Activated T-cell treated with anti-CD3 and anti-CD28 coated beads, Interleukin-2, amount 50 U/mL, for 24 hours (primary cell): ENCODE measurements at regions not wholly inside any gene's neighbourhood (a gene's known extent, or its start where the extent isn't known, plus 50 kb on each side); places are given as distances from the start of the nearest gene placed in this dataset.

Experiments
- DNase-seq: peaks from one replicate; pipeline ENCODE4 v3.0.0-alpha.2; 2020
- H3K27ac Mint-ChIP-seq: 2 replicates; pipeline ENCODE4 v1.8.0; 2020; ENCODE audit warnings: mild to moderate bottlenecking, mixed read lengths
- H3K27me3 Mint-ChIP-seq: 2 replicates; pipeline ENCODE4 v1.8.0; 2020; ENCODE audit warnings: mixed read lengths
- H3K36me3 Mint-ChIP-seq: 2 replicates; pipeline ENCODE4 v1.8.0; 2020; ENCODE audit warnings: low read depth, mixed read lengths
- H3K4me1 Mint-ChIP-seq: 2 replicates; pipeline ENCODE4 v1.8.0; 2020; ENCODE audit warnings: low read depth, mixed read lengths
- H3K4me3 Mint-ChIP-seq: 2 replicates; pipeline ENCODE4 v1.8.0; 2020; ENCODE audit warnings: mild to moderate bottlenecking, moderate library complexity, mixed read lengths
- H3K9me3 Mint-ChIP-seq: 2 replicates; pipeline ENCODE4 v1.8.0; 2020; ENCODE audit warnings: mixed read lengths

DNA sequence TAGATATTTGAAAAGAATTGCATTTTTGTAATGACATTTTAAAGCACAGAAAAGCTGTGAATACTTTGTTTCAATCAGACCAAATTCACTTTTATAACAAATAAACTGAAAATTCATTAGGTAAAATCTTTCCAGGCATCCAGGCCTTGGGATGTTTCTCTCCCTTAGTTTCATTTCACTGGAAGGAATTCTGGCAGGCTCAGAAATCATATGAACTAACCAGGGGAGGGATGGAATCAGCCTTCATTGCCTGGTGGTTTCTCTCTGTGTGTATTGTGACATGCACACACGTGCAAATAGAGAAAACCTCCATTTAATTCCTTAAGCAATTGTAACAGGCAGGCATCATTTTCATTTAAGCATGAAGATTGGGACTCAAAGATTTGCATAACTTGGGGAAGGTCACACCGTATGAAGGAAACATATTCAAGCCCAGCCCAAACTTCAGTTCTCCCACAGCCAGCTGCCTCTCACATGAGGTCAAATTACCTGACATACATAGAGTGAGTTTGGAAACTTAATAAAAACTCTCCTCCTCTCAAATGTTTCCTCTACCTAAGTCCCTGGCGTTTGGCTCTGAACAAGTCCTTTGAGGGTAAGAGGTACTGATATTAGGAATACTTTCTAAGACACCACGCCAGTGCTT is 376.1 kb upstream of the MCTP2 start:
- H3K4me1 Mint-ChIP-seq, result no peaks in the 10 kb centered on the region
- DNase-seq, result no peak
- H3K27ac Mint-ChIP-seq, result no peak overlapping the region
- H3K27me3 Mint-ChIP-seq, result peaks cover 3% of the 10 kb centered on the region
- H3K9me3 Mint-ChIP-seq, result no peaks in the 10 kb centered on the region
- H3K36me3 Mint-ChIP-seq, result no peaks in the 10 kb centered on the region
- no peak overlapping the region for H3K4me3 Mint-ChIP-seq

DNA sequence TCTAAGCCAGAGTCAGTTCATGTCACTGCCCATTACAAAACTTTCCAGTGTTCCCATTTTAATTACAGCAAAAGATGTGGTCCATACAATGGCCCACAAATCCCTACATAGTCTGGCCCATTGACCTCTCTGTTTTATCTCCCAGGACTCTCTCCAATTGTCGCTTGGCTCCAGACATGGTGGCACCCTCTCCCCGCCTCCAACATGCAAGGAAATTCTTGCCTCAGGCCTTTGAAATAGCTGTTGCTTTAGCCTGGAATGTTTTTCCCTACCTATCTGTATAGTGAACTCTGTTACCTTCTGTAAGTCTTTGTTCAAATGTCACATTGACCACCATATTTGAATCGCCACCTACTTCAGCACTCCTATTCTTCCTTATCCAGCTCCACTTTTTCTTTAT is 377.3 kb upstream of the MCTP2 start:
- H3K4me3 Mint-ChIP-seq, result no peak overlapping the region

DNA sequence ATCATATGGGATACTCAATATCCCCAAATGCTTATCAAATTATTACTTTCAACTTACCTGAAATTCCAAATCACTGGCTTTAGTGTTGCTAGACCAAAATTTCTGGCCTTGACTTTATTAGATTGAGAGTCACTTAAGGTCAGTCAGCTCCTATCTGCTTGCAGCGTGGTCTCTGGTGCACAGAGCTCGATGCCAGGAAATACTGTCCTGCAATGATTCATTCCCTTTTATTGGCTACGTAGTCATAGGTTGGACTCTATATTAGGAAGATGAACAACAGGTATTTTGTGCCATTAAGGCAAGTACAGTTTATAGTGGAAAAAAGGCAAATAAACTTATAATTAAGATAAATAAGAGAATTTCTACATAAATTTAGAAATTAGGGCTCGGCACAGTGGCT is 378.6 kb upstream of the MCTP2 start:
- Mint-ChIP-seq H3K27ac (no peak overlapping the region), H3K36me3 (no peaks in the 10 kb centered on the region), H3K9me3 (no peaks in the 10 kb centered on the region), H3K27me3 (peaks cover 3% of the 10 kb centered on the region), H3K4me1 (no peaks in the 10 kb centered on the region), H3K4me3 (no peak overlapping the region)
- DNase-seq, result no peak

More for the DNA sequence above, 377.3 kb upstream of the MCTP2 start:
- no peak for DNase-seq
- H3K9me3 Mint-ChIP-seq, result no peaks in the 10 kb centered on the region
- H3K27ac Mint-ChIP-seq, result no peak overlapping the region
- H3K4me1 Mint-ChIP-seq, result no peaks in the 10 kb centered on the region
- H3K36me3 Mint-ChIP-seq, result no peaks in the 10 kb centered on the region
- H3K27me3 Mint-ChIP-seq, result peaks cover 3% of the 10 kb centered on the region

DNA sequence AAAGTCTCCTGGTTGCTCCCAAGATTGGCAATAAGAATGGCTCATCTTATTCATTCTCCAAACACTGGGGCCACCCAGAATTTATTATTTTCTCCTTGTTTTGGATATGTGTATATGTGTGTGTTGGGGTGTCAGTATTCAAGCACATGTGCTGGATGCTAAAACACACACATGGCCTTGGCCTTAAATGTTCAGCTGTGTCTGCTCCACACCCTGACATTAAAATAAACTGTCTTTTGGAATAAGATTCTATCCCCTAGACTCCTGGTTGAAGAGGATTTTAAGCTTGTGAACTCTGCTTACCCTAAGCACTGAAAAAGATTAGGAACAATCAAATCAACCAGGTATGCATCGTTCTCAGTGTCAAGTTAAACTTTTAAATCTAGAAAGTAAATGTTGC is 382.9 kb upstream of the MCTP2 start:
- H3K4me3 Mint-ChIP-seq, result no peak overlapping the region
- no peaks in the 10 kb centered on the region for H3K9me3 Mint-ChIP-seq
- H3K27me3 Mint-ChIP-seq, result peaks cover 6% of the 10 kb centered on the region
- H3K27ac Mint-ChIP-seq, result no peak overlapping the region
- no peak for DNase-seq
- no peaks in the 10 kb centered on the region for H3K36me3 Mint-ChIP-seq
- H3K4me1 Mint-ChIP-seq, result no peaks in the 10 kb centered on the region

DNA sequence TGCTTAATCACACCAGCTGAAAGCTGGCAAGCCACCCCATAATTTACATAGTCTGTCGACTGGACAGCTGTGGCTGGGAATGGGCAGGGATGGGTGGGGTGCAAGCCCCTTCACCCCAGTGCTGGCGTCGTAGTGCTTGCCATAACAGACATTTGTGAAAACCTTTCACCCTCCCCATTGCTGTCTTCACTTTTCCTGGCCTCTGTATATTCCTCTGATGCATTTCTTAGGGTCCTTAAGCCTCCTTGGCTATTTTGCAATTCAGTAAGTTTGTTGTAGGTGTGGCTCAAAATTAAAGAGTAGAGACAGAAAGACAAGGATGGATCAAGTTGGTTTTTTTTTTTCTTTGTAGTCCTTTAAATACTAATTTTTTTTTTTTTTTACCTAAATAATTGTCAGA is 383.3 kb upstream of the MCTP2 start:
- H3K27ac Mint-ChIP-seq, result no peak overlapping the region
- H3K27me3 Mint-ChIP-seq, result peaks cover 4% of the 10 kb centered on the region
- no peaks in the 10 kb centered on the region for H3K9me3 Mint-ChIP-seq
- no peaks in the 10 kb centered on the region for H3K36me3 Mint-ChIP-seq
- no peak for DNase-seq
- no peaks in the 10 kb centered on the region for H3K4me1 Mint-ChIP-seq
- no peak overlapping the region for H3K4me3 Mint-ChIP-seq

DNA sequence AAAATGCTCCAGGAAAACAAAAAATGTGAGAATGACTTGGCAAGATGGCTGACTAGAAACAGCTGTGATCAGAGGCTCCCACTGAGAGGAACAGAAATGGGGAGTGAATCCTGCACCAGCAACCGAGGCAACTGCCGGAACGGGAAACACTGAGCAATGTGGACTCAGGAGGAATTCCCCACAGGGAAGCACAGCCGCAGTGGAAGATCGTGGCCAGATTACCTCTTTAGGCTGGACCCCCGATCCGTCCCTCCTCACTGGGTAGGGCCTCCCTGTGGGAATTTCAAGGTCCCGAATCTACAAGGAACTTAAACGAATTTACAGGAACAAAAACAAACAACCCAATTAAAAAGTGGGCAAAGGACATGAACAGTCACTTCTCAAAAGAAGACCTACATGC is 385.2 kb upstream of the MCTP2 start:
- Mint-ChIP-seq H3K27ac (no peak overlapping the region), H3K4me1 (no peaks in the 10 kb centered on the region), H3K4me3 (no peak overlapping the region), H3K27me3 (peaks cover 4% of the 10 kb centered on the region), H3K36me3 (no peaks in the 10 kb centered on the region), H3K9me3 (no peaks in the 10 kb centered on the region)
- no peak for DNase-seq

DNA sequence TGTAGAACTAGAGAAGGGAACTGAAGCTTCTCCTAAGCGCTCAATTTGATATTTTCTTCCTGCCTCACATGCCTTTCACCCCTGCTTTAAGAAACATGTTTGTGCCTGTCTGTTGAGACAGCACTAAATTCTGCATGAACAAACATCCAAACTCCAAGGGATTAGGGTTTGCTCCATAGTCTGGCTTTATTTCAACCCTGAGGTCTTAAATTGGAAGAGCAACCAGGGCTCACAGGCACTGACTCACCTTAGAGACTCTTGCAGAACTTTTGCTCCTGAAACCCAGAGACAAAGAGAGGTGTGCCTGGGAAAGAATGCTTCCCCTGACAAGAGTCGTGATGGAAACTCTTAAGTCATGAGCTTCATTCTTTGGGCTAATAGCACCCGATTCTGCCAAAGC is 393.9 kb upstream of the MCTP2 start:
- no peak for DNase-seq
- Mint-ChIP-seq H3K4me1 (no peaks in the 10 kb centered on the region), H3K36me3 (no peaks in the 10 kb centered on the region), H3K9me3 (peaks cover 2% of the 10 kb centered on the region), H3K27me3 (no peaks in the 10 kb centered on the region), H3K27ac (no peak overlapping the region), H3K4me3 (no peak overlapping the region)

DNA sequence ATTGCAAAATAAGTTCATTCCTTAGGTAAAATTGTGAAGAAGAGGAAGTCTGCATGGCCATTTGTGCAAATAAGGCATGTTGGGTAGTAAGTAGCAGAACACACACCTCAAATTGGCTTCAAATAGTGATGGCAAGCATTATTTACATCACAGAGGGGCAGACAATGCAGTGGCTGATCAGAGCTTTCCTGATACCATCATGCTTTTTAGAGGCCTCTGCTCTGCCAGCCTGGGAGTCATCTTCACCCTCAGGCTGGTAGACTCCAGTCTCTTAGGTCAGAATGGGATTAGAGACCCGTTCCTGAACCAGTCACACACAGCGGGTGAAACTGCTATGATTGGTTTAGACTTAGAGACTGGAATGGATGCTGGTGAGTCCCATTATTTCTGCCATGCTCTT is 396.0 kb upstream of the MCTP2 start:
- H3K27me3 Mint-ChIP-seq, result no peaks in the 10 kb centered on the region
- no peak for DNase-seq
- no peak overlapping the region for H3K27ac Mint-ChIP-seq
- H3K4me1 Mint-ChIP-seq, result no peaks in the 10 kb centered on the region
- no peaks in the 10 kb centered on the region for H3K36me3 Mint-ChIP-seq
- peaks cover 2% of the 10 kb centered on the region for H3K9me3 Mint-ChIP-seq
- no peak overlapping the region for H3K4me3 Mint-ChIP-seq

DNA sequence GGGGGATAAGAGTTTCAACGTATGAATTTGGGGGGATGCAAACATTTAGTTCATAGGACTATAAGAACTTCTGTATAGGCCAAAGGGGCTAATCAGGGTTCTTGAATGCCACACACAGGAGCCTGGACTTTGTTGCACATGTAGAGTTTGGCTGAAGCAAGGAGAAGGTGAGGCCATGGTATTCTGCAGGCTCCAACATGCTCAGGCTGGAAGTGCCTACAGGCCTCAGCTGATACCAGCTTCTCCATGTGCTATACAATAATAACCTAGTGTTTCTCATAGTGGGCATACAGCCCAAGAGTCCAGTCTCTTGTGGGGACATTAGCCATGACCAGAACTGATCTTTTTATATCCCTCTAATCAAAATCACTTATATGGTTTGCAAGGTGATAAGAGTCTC is 399.7 kb upstream of the MCTP2 start:
- Mint-ChIP-seq H3K27me3 (no peaks in the 10 kb centered on the region), H3K9me3 (no peaks in the 10 kb centered on the region), H3K27ac (no peak overlapping the region), H3K4me1 (no peaks in the 10 kb centered on the region), H3K36me3 (no peaks in the 10 kb centered on the region), H3K4me3 (no peak overlapping the region)
- DNase-seq, result no peak

DNA sequence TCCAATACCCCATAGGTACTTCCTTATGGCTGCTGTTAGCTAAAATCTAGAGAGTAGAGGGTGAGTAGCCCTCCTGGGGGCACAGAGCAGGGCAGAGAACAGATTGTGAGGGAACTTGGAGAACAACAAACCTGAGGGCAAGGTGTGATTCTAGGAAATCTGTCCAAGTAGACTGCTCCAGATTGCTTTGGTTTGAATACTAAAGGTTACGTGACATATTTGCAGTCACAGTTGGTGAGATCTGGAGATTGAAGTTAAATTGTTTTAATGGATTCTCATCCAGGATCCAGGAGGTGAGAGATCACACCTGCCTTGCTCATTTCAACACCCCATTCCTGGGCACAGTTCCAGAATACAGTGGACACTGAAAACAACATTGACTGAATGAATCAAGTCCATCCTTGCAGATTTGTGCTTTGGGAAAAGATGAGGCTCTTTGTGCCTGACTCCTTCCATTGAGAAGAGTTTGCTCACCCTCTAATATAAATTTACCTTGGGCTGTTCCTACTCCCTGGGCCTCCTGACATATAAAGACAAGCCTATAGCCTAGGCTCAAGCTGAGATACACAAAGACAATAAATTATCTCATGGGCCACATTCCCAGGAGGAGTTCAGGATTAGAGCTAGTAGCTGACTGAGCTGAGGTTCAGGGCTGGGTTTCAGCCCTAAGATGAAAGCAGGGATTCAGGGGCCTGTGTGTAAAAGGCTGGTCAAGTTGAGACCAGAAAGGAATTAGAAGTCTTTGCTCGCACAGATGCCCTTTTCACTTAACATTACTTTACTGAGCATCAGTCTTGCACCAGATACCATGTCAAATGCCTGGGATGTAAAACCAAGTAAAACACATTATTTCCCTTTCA is 400.9 kb upstream of the MCTP2 start:
- Mint-ChIP-seq H3K27me3 (no peaks in the 10 kb centered on the region), H3K9me3 (no peaks in the 10 kb centered on the region), H3K36me3 (no peaks in the 10 kb centered on the region), H3K4me1 (no peaks in the 10 kb centered on the region), H3K4me3 (no peak overlapping the region), H3K27ac (no peak overlapping the region)
- DNase-seq, result no peak

DNA sequence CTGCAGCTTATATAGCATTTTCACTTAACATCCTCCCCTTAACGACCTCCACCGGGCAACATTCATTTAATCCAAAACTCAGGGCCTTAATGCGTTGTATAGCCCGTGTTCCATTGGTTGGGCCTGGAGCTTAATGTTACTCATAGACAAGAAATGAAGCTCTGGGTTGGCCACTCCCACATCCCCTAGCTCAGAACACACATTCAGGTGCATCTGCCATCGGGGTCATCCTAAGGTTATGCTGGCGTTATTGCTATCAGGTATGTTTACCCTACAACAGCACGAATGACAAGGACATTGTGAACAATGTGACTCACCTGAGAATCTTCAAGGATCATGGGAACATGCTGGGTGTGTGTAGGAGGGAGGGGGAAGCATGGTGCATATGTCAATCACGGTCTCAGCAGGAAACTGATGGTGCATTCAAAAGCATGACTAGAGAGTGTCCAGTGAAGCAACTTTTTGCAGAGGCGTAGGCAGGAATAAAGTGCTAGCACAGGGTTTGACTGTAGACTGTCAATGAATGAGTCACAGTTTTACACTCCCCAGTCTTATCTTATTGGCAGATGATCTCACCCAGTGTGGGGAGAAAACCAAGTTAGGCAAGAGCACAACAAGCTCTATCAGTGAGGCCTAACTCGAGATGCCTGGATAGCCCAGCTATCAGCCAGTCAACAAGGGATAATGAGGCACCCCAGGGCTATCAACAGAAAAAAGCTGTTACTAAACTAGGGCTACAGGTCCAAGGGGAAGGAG is 402.1 kb upstream of the MCTP2 start:
- no peak for DNase-seq
- Mint-ChIP-seq H3K4me3 (no peak overlapping the region), H3K27me3 (no peaks in the 10 kb centered on the region), H3K4me1 (no peaks in the 10 kb centered on the region), H3K9me3 (no peaks in the 10 kb centered on the region), H3K36me3 (no peaks in the 10 kb centered on the region), H3K27ac (no peak overlapping the region)

DNA sequence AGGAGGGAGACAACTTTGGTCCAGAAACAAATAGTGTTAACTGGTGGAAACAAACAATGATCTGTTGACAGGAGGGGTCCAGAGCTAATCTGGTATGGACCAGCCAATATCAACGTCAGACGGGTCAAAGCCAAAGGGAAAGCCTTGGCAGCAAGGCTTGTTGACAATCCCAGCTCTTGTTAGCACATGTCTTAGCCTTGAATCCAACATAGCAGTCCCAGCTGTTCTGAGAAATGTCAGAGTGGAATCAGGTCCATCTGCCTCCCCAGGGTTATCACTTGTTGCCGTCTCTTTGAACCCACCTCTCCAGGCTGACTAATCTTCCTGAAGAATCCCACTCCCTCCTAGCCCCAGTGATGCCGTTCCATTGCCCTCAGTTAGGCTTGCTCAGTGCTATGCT is 404.6 kb upstream of the MCTP2 start:
- DNase-seq, result no peak
- H3K4me1 Mint-ChIP-seq, result no peaks in the 10 kb centered on the region
- H3K36me3 Mint-ChIP-seq, result no peaks in the 10 kb centered on the region
- H3K27me3 Mint-ChIP-seq, result no peaks in the 10 kb centered on the region
- H3K9me3 Mint-ChIP-seq, result no peaks in the 10 kb centered on the region
- no peak overlapping the region for H3K4me3 Mint-ChIP-seq
- H3K27ac Mint-ChIP-seq, result no peak overlapping the region

DNA sequence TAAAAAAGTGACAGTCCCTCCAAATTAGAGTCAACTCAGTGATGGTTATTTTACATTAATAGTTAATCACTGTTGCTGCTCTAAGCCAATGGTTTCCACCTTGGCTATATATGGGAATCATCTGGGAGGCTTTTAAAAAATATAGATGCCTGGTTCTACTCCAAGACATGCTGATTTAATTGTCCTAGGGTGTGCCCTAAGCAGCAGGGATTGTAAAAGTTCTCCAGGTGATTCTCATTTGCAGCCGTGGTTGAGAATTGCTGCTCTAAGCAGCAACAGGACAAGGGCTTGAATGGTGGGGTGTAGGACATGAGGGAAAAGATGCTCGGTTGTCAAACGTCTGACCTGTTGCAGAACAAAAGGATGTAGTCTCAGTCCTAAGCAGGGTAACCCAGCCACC is 405.1 kb upstream of the MCTP2 start:
- no peak for DNase-seq
- no peak overlapping the region for H3K4me3 Mint-ChIP-seq
- H3K27ac Mint-ChIP-seq, result no peak overlapping the region
- no peaks in the 10 kb centered on the region for H3K9me3 Mint-ChIP-seq
- H3K4me1 Mint-ChIP-seq, result no peaks in the 10 kb centered on the region
- no peaks in the 10 kb centered on the region for H3K36me3 Mint-ChIP-seq
- no peaks in the 10 kb centered on the region for H3K27me3 Mint-ChIP-seq

DNA sequence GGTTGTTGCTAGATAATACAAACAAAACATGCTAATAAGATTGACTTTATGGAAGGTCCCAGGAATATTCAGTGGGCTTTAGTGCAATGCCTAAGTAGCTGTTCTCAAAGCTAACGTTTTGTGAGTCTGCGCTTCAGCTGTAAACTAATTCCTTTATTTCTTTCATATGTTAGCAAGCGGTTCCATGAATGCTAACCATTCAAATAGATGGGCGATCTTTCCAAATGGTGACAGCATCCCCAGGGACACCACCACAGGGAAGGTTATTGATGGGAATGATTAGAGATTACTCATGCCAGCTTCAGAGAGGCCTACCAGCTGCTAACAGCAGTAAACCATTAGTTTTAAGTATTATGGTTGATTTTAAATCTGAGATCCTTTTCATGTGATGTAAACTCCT is 405.7 kb upstream of the MCTP2 start:
- Mint-ChIP-seq H3K27ac (no peak overlapping the region), H3K36me3 (no peaks in the 10 kb centered on the region), H3K9me3 (no peaks in the 10 kb centered on the region), H3K4me3 (no peak overlapping the region), H3K27me3 (no peaks in the 10 kb centered on the region), H3K4me1 (no peaks in the 10 kb centered on the region)
- no peak for DNase-seq
